ENCODE measurements at regions not wholly inside any gene's neighbourhood (a gene's known extent, or its start where the extent isn't known, plus 50 kb on each side); places are given as distances from the start of the nearest gene placed in this dataset.

DNA sequence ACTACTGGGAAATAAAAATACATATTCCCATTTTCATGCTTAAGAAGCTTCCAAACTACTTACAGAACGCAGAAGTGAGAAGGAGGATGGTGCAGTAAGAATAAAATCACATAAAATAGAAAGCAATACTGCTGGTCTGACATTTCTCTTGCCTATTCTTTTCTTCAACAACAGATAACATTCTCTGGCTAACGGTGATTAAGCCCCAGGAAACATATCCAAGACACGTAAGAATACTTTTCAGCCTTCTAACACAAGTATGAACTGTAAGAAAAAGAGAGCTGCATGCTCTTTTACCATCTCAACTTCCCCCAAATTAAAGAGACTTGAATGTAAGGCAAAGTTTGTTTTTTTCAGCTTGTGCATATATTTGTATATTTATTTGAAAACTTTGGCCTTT, 156.1 kb upstream of the TARS1 start:
- no peak for TF ChIP-seq SP1 (IDR thresholded peaks at IDR 0.05)
- TF ChIP-seq CTCF (IDR thresholded peaks at IDR 0.05; ENCODE audit: low read depth, low read length, missing input control): no peak
- TF ChIP-seq FOXA1 (IDR thresholded peaks at IDR 0.05): no peak
- TF ChIP-seq EGR1 (IDR thresholded peaks at IDR 0.05; ENCODE audit: low read depth in 2 of 2): no peak
- no peak for TF ChIP-seq TAF1 (conservative IDR thresholded peaks at IDR 0.05)
- TF ChIP-seq YY1 (IDR thresholded peaks at IDR 0.05): no peak
- TF ChIP-seq, protein P1, sequence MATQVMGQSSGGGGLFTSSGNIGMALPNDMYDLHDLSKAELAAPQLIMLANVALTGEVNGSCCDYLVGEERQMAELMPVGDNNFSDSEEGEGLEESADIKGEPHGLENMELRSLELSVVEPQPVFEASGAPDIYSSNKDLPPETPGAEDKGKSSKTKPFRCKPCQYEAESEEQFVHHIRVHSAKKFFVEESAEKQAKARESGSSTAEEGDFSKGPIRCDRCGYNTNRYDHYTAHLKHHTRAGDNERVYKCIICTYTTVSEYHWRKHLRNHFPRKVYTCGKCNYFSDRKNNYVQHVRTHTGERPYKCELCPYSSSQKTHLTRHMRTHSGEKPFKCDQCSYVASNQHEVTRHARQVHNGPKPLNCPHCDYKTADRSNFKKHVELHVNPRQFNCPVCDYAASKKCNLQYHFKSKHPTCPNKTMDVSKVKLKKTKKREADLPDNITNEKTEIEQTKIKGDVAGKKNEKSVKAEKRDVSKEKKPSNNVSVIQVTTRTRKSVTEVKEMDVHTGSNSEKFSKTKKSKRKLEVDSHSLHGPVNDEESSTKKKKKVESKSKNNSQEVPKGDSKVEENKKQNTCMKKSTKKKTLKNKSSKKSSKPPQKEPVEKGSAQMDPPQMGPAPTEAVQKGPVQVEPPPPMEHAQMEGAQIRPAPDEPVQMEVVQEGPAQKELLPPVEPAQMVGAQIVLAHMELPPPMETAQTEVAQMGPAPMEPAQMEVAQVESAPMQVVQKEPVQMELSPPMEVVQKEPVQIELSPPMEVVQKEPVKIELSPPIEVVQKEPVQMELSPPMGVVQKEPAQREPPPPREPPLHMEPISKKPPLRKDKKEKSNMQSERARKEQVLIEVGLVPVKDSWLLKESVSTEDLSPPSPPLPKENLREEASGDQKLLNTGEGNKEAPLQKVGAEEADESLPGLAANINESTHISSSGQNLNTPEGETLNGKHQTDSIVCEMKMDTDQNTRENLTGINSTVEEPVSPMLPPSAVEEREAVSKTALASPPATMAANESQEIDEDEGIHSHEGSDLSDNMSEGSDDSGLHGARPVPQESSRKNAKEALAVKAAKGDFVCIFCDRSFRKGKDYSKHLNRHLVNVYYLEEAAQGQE (IDR thresholded peaks at IDR 0.05): no peak
- no peak for TF ChIP-seq GABPA (IDR thresholded peaks at IDR 0.05 in 1 of 2, conservative IDR thresholded peaks at IDR 0.05 in 1 of 2)
- TF ChIP-seq, protein P2, sequence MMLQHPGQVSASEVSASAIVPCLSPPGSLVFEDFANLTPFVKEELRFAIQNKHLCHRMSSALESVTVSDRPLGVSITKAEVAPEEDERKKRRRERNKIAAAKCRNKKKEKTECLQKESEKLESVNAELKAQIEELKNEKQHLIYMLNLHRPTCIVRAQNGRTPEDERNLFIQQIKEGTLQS (IDR thresholded peaks at IDR 0.05): no peak
- no peak for TF ChIP-seq RXRA (IDR thresholded peaks at IDR 0.05)
- TF ChIP-seq NR2F2 (IDR thresholded peaks at IDR 0.05): no peak
